ENCODE measurements at regions not wholly inside any gene's neighbourhood (a gene's known extent, or its start where the extent isn't known, plus 50 kb on each side); places are given as distances from the start of the nearest gene placed in this dataset.

DNA sequence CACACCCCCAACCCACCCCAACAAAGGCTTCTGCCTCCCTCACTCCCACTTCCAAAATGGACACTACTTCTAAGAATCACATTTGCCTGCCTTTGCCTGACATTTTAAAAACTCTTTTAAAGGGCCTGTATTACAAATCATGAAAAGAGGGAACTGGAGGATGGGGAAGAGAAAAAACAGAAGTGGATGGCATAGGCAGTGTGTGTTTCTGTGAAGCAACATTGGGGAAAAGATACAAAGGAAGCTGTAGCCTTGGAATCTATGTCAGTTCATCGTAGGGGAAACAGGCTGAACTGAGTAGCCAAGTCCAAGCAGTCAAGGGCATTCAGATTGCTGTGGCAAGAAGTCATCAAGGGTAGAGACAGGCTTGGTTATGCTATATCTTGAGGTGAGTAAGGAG is 273.9 kb downstream of the BTG1 start:
- DNase-seq: no peak
- no peak overlapping the region for H3K4me3 ChIP-seq (ENCODE audit: low read depth, low read length)
- no peaks in the 10 kb centered on the region for H3K9me3 ChIP-seq
- H3K4me1 ChIP-seq: no peaks in the 10 kb centered on the region
- H3K27me3 ChIP-seq: no peaks in the 10 kb centered on the region
- TF ChIP-seq, protein P1, sequence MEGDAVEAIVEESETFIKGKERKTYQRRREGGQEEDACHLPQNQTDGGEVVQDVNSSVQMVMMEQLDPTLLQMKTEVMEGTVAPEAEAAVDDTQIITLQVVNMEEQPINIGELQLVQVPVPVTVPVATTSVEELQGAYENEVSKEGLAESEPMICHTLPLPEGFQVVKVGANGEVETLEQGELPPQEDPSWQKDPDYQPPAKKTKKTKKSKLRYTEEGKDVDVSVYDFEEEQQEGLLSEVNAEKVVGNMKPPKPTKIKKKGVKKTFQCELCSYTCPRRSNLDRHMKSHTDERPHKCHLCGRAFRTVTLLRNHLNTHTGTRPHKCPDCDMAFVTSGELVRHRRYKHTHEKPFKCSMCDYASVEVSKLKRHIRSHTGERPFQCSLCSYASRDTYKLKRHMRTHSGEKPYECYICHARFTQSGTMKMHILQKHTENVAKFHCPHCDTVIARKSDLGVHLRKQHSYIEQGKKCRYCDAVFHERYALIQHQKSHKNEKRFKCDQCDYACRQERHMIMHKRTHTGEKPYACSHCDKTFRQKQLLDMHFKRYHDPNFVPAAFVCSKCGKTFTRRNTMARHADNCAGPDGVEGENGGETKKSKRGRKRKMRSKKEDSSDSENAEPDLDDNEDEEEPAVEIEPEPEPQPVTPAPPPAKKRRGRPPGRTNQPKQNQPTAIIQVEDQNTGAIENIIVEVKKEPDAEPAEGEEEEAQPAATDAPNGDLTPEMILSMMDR (IDR thresholded peaks at IDR 0.05; ENCODE audit: low read depth, low read length): no peak
- H3K36me3 ChIP-seq: no peaks in the 10 kb centered on the region

DNA sequence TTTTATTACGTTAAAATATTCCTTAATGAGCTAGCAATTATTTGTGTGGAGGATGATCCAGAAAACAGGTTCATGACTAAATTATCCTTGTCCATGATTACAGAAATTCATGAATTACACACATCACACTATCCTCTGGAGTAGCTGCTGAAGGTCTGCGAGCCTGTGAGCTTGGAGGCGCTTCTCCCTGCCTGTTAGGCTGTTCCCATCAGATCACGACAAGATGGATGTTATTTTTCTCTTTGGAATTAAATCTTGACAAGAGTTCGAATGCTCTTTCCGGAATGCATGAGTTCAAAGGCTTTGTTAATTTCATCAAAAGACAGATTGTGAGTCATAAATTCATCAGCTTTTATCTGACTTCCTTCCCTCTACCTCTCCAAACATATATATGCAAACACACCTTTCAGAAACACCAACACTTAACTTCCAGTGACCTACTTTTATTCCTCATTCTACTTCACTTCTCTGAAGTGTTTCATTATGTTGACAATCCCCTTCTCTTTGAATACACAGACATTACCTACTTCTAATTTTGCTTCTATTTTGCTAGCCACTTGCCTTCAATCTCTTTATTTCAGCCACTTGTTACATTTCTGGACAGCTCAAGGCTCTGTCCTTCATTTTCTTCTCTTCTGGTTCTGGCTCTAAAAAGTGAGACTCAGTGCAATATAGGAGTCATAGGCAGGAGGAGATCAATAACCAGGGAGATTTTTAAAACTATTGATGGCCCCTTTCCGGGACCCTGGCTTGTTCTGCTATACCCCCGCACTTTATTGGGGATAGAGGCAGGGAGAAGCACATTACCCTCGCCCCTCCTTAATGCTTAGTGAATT is 274.6 kb downstream of the BTG1 start:
- no peak overlapping the region for H3K4me3 ChIP-seq (ENCODE audit: low read depth, low read length)
- no peak for DNase-seq
- no peaks in the 10 kb centered on the region for H3K4me1 ChIP-seq
- H3K27me3 ChIP-seq: no peaks in the 10 kb centered on the region
- H3K36me3 ChIP-seq: no peaks in the 10 kb centered on the region
- TF ChIP-seq, protein P1 (IDR thresholded peaks at IDR 0.05; ENCODE audit: low read depth, low read length): no peak
- no peaks in the 10 kb centered on the region for H3K9me3 ChIP-seq

DNA sequence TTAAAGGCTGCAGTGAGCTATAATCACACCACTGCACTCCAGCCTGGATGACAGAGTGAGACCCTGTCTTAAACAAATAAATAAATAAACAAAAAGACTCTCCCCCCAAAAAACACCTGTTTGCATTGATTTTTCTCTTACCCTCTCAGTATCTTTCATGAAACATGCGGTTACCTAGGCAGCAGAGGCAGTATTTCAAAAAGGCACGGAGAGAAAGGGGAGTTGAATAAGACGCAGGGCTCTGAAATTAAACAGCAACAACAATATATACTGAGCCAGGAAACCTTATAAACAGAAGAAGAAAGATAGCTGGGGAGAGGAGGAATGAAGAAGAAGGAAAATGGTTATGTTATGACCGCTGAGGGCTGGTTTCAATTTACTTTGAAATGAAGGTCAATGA is 277.6 kb downstream of the BTG1 start:
- no peaks in the 10 kb centered on the region for H3K9me3 ChIP-seq
- H3K36me3 ChIP-seq: no peaks in the 10 kb centered on the region
- TF ChIP-seq, protein P1 (IDR thresholded peaks at IDR 0.05; ENCODE audit: low read depth, low read length): no peak
- H3K27me3 ChIP-seq: no peaks in the 10 kb centered on the region
- no peak overlapping the region for H3K4me3 ChIP-seq (ENCODE audit: low read depth, low read length)
- DNase-seq: no peak
- H3K4me1 ChIP-seq: no peaks in the 10 kb centered on the region

DNA sequence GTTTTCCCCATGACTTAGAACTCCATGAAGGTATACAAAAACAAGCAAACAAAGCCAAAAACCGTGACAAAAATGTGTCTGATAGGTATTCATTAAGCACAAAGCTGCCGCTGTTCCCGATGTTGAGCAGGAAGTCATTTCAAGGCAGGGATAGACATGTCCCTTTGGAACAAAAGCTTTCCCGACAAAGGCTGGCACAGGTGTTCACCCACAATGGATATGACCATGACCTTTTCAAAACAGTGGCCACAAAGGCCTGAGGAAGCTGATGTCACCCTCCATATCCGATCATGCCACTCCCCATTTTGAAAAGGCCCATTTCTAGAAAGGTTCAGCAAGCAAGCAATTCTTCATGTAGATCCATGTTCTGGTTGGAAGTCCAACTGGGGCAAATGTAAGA is 279.1 kb downstream of the BTG1 start:
- TF ChIP-seq, protein P1 (IDR thresholded peaks at IDR 0.05; ENCODE audit: low read depth, low read length): no peak
- Histone ChIP-seq H3K4me3 (ENCODE audit: low read depth, low read length) (no peak overlapping the region), H3K4me1 (no peaks in the 10 kb centered on the region), H3K27me3 (no peaks in the 10 kb centered on the region), H3K9me3 (no peaks in the 10 kb centered on the region), H3K36me3 (no peaks in the 10 kb centered on the region)
- no peak for DNase-seq

DNA sequence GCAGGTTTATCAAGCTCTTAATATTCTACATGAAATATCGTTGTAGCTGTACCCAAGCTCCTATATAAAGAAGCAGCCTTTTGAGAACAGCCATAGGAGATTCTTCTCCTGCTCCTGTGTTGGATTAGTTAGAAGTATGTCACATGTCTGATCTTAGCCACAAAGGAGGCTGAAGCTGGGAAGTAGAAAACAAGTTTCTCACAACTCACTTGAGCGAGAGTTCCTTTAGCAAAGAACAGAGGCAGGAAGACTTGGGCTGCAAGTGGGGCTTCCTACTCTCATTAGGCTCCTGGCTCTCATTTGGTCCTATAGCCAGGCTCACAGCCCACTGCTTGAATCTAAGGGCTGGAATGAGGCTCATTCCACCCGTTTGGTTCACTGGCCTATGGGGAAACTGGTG is 281.9 kb downstream of the BTG1 start:
- TF ChIP-seq, protein P1 (IDR thresholded peaks at IDR 0.05; ENCODE audit: low read depth, low read length): no peak
- Histone ChIP-seq H3K36me3 (no peaks in the 10 kb centered on the region), H3K27me3 (no peaks in the 10 kb centered on the region), H3K4me1 (no peaks in the 10 kb centered on the region), H3K9me3 (no peaks in the 10 kb centered on the region), H3K4me3 (ENCODE audit: low read depth, low read length) (no peak overlapping the region)
- DNase-seq: no peak

DNA sequence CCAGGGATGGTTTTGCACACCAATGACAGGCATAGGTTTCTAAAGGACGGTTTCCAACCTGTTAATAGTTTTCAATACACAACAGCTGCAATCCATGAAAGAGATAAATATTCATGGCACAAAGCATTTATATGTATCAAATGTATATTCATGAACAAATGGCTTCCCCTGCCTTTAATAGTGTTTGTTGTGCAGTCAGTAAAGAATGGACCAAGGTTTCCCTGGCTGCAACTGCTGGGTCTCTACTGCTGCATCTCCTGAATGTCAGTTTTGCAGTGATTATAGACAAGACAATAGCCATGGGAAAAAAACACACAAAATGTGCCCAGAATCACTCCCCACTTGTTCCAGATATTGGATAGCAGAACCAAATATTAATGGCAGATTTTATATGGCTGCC is 284.1 kb downstream of the BTG1 start:
- DNase-seq: no peak
- TF ChIP-seq, protein P1 (IDR thresholded peaks at IDR 0.05; ENCODE audit: low read depth, low read length): no peak
- Histone ChIP-seq H3K36me3 (no peaks in the 10 kb centered on the region), H3K4me1 (no peaks in the 10 kb centered on the region; the same call in 1 of the 2 replicates), H3K4me3 (ENCODE audit: low read depth, low read length) (no peak overlapping the region), H3K9me3 (no peaks in the 10 kb centered on the region), H3K27me3 (no peaks in the 10 kb centered on the region)

All from BE2C (cell line).